ENCODE measurements at regions not wholly inside any gene's neighbourhood (a gene's known extent, or its start where the extent isn't known, plus 50 kb on each side); places are given as distances from the start of the nearest gene placed in this dataset.

DNA sequence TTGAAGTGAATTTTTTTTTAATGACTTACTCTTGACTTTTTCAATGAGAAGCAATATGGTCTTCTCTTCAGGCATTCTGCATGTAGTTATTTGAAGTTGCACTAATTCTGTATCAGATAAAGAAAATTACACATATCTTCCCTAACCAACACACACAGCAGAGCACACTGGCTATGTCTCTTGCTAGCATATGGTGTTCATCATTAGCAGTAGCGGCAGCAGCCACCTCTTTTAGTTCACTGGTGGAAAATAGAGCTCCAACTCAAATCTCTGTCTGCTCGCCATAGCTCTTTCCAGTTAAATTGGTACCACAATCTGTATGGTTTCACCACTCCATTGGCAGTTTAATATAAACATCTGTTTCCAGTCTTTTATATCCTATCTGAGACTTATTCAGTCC, 278.1 kb upstream of the ZEB2 start:
- H3K27ac Mint-ChIP-seq: no peak overlapping the region
- Histone ChIP-seq H3K36me3 (ENCODE audit: insufficient read depth) (no peaks in the 10 kb centered on the region), H3K4me3 (no peak overlapping the region), H3K27ac (ENCODE audit: low read depth) (no peak overlapping the region), H3K79me2 (replicated peaks; ENCODE audit: insufficient read depth) (no peaks in the 10 kb centered on the region), H2AFZ (no peak overlapping the region), H3K9me2 (ENCODE audit: insufficient read depth) (0 out of 2 replicates have a peak, but pooled peaks cover 3% of the 10 kb centered on the region), H3K27me3 (ENCODE audit: insufficient read depth) (no peaks in the 10 kb centered on the region), H3K4me2 (no peak overlapping the region), H4K20me1 (replicated peaks; ENCODE audit: insufficient read depth) (no peaks in the 10 kb centered on the region), H3F3A (replicated peaks; ENCODE audit: low read depth) (no peaks in the 10 kb centered on the region), H3K4me1 (ENCODE audit: insufficient read depth) (no peaks in the 10 kb centered on the region)
- TF ChIP-seq REST (IDR thresholded peaks at IDR 0.05; ENCODE audit: unreplicated experiment) (no peak), POLR2AphosphoS5 (IDR thresholded peaks at IDR 0.05; ENCODE audit: low read depth) (no peak), ZNF114 (CRISPR knock-in tag; IDR thresholded peaks at IDR 0.05) (no peak), STAT1 (IDR thresholded peaks at IDR 0.05; ENCODE audit: unreplicated experiment) (no peak), NANOG (IDR thresholded peaks at IDR 0.05; ENCODE audit: borderline replicate concordance) (no peak), ZNF331 (CRISPR knock-in tag; IDR thresholded peaks at IDR 0.05; ENCODE audit: low read depth) (no peak), ETS1 (IDR thresholded peaks at IDR 0.05) (no peak), EZH2phosphoT487 (IDR thresholded peaks at IDR 0.05; ENCODE audit: unreplicated experiment) (no peak), EZH2 (IDR thresholded peaks at IDR 0.05; ENCODE audit: low read depth, unreplicated experiment) (no peak), CREB1 (CRISPR knock-in tag; IDR thresholded peaks at IDR 0.05; ENCODE audit: low read depth) (no peak), JUNB (IDR thresholded peaks at IDR 0.05; ENCODE audit: unreplicated experiment) (no peak)
- TF ChIP-seq, protein P1, sequence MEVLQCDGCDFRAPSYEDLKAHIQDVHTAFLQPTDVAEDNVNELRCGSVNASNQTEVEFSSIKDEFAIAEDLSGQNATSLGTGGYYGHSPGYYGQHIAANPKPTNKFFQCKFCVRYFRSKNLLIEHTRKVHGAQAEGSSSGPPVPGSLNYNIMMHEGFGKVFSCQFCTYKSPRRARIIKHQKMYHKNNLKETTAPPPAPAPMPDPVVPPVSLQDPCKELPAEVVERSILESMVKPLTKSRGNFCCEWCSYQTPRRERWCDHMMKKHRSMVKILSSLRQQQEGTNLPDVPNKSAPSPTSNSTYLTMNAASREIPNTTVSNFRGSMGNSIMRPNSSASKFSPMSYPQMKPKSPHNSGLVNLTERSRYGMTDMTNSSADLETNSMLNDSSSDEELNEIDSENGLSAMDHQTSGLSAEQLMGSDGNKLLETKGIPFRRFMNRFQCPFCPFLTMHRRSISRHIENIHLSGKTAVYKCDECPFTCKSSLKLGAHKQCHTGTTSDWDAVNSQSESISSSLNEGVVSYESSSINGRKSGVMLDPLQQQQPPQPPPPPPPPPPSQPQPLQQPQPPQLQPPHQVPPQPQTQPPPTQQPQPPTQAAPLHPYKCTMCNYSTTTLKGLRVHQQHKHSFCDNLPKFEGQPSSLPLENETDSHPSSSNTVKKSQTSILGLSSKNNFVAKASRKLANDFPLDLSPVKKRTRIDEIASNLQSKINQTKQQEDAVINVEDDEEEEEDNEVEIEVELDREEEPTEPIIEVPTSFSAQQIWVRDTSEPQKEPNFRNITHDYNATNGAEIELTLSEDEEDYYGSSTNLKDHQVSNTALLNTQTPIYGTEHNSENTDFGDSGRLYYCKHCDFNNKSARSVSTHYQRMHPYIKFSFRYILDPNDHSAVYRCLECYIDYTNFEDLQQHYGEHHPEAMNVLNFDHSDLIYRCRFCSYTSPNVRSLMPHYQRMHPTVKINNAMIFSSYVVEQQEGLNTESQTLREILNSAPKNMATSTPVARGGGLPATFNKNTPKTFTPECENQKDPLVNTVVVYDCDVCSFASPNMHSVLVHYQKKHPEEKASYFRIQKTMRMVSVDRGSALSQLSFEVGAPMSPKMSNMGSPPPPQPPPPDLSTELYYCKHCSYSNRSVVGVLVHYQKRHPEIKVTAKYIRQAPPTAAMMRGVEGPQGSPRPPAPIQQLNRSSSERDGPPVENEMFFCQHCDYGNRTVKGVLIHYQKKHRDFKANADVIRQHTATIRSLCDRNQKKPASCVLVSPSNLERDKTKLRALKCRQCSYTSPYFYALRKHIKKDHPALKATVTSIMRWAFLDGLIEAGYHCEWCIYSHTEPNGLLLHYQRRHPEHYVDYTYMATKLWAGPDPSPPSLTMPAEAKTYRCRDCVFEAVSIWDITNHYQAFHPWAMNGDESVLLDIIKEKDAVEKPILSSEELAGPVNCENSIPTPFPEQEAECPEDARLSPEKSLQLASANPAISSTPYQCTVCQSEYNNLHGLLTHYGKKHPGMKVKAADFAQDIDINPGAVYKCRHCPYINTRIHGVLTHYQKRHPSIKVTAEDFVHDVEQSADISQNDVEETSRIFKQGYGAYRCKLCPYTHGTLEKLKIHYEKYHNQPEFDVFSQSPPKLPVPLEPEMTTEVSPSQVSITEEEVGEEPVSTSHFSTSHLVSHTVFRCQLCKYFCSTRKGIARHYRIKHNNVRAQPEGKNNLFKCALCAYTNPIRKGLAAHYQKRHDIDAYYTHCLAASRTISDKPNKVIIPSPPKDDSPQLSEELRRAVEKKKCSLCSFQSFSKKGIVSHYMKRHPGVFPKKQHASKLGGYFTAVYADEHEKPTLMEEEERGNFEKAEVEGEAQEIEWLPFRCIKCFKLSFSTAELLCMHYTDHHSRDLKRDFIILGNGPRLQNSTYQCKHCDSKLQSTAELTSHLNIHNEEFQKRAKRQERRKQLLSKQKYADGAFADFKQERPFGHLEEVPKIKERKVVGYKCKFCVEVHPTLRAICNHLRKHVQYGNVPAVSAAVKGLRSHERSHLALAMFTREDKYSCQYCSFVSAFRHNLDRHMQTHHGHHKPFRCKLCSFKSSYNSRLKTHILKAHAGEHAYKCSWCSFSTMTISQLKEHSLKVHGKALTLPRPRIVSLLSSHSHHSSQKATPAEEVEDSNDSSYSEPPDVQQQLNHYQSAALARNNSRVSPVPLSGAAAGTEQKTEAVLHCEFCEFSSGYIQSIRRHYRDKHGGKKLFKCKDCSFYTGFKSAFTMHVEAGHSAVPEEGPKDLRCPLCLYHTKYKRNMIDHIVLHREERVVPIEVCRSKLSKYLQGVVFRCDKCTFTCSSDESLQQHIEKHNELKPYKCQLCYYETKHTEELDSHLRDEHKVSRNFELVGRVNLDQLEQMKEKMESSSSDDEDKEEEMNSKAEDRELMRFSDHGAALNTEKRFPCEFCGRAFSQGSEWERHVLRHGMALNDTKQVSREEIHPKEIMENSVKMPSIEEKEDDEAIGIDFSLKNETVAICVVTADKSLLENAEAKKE (CRISPR knock-in tag; IDR thresholded peaks at IDR 0.05): no peak
- H3K27me3 Mint-ChIP-seq (ENCODE audit: insufficient read depth, low read depth, poor library complexity): peaks cover 3% of the 10 kb centered on the region
- peaks cover 5% of the 10 kb centered on the region for H3K4me1 Mint-ChIP-seq
- H3K36me3 Mint-ChIP-seq (ENCODE audit: low read depth): no peaks in the 10 kb centered on the region
- no peak for ATAC-seq
- no peak for DNase-seq (ENCODE audit: low spot score)
- H3K9me3 Mint-ChIP-seq: no peaks in the 10 kb centered on the region
- no peak overlapping the region for H3K4me3 Mint-ChIP-seq

All from GM23338 (cell line).